K562 (cell line): ENCODE measurements at regions not wholly inside any gene's neighbourhood (a gene's known extent, or its start where the extent isn't known, plus 50 kb on each side); places are given as distances from the start of the nearest gene placed in this dataset.

Experiments
- BHLHE40 ChIP-seq: IDR thresholded peaks from 2 replicates; pipeline ENCODE4 v1.6.1; 2011; ENCODE audit warnings: low read length, improper control_type of control experiment
- CBX8 ChIP-seq: fragments of 200-600 bp; sonication (generic); IDR thresholded peaks from 2 replicates; pipeline ENCODE4 v1.6.1; 2012; ENCODE audit warnings: borderline replicate concordance, mixed run types, low read depth, mild to moderate bottlenecking, moderate library complexity, mixed read lengths, low read length, control low read depth, inconsistent platforms; ENCODE audit not compliant: poor library complexity, severe bottlenecking; ENCODE audit errors: extremely low read depth
- HNRNPL ChIP-seq: fragments of 200-400 bp; formaldehyde crosslinking; IDR thresholded peaks from 2 replicates; pipeline ENCODE4 v1.6.1; 2017; ENCODE audit warnings: low read depth, mild to moderate bottlenecking, low read length
- SP1 ChIP-seq: sonication (generic); formaldehyde crosslinking; IDR thresholded peaks from 2 replicates; pipeline ENCODE4 v1.8.1; 2022; ENCODE audit warnings: mild to moderate bottlenecking, missing genetic modification reagents

DNA sequence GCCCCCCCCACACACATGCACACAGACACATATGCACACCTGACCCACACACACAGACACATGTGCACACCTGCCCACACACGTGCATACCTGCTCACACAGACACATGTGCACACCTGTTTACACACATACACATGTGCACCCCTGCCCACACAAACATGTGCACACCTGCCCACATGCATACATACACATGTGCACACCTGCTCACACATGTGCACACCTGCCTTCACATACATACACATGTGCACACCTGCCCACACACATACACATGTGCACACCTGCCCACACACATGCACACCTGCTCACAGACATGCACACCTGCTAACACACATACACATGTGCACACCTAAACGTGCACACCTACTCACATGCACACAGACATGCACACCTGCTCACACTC lies 147.0 kb upstream of the FOXD4L5 start:
- TF ChIP-seq HNRNPL, result no peak
- no peak for TF ChIP-seq CBX8
- no peak for TF ChIP-seq SP1
- TF ChIP-seq BHLHE40, result no peak
